HG03521 (cell line): ENCODE measurements at regions not wholly inside any gene's neighbourhood (a gene's known extent, or its start where the extent isn't known, plus 50 kb on each side); places are given as distances from the start of the nearest gene placed in this dataset.

Source experiments
- ATAC-seq: cut with Tn5 transposase; IDR thresholded peaks from one replicate; pipeline ENCODE4 v1.9.1; 2021; ENCODE audit warnings: mild to moderate bottlenecking, moderate library complexity; ENCODE audit not compliant: unreplicated experiment

DNA sequence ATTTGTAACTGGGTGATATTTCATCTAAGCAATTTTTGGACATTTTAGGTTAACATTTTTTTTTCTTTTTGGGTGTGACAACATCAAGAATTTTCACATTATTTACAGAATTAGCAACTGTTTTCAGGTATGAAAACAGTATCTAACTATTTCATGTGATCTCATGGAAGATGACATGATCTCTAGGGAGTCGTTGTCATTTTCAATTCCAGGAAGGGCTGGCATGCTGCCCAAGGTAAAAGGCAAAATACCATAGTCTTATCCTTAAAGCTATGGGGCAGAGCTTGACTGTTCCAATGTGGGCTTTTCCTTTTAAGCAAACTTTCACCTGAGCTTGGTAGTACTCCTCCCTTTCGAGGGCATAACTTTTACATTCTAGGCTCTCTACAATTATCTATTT lies 443.7 kb downstream of the DSEL start:
- no peak for ATAC-seq

DNA sequence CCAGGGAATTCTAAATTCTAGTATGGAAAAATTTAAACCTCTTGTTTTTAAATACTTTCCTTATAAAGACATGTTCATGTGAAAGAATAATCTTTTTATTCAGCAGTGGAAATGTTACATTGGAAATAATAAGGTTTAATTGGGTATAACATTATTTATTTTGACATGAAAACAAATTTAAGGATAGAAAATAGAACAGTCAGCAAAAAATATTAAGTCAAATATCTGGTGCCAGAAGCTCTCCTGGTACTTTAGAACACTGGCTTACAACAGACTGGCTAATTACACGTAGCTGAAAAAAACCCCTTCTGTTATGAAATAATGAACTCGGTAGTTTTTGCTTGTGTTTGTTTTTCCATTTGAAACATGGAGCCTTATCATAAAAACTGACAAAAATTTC lies 447.9 kb downstream of the DSEL start:
- ATAC-seq = no peak

GRCh38 chr18:67047334-67047733 lies 443.4 kb upstream of the CDH19 start:
- no peak for ATAC-seq

GRCh38 chr18:67043276-67043675 lies 439.4 kb upstream of the CDH19 start:
- no peak for ATAC-seq

DNA sequence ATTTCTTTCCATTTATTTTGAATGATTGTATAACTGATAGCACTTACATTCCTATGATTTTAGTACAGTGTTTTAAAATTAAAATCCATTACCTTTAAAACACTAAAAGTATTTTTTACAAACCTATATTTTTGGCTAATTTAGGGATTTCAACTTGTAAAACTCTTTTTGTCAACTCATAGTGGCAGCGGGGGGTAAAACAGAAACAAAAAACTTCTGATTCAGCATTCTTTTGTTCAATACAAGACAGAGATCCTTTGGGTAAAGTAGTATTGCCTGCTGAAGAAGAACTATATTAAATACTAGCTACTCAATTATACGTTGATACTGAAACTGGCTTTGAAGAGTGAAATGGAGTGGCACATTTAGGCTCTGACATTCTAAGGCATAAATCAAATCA lies 437.4 kb upstream of the CDH19 start:
- no peak for ATAC-seq

DNA sequence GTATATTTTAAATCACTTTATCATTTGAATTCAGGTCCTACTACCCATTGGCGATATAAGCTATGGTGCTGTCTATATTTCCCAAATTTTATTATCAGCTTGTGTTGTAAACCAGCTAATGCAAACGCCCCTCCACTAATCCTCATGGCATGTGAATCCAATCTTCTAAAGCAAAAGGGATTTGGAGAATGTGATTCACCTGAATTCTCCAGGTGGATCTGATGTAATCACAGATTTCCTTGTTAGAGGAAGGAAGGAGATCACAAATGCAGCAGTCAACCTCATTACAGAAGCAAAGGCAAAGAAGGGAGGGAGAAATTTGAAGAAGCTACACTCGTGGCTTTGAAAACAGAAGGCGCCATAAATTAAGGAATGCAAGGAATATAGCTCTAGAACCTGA lies 431.1 kb upstream of the CDH19 start:
- no peak for ATAC-seq

DNA sequence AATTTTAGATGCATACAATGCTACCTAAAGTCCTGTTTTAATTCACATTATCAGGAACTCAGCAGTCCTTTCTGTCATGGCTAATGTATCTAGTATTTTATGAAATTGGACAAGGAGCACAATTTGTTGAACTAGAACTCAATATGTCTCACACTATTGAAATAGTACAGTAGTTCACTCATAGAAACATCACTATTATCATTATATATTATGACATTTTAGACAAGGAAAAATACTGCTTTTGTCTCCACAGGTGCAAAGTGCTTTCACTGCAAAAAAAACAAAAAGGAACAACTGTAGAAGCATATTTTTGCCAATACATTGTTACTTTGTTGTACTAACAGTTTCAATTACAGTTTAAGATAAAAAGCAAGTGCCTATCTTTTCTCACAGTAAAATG lies 419.2 kb upstream of the CDH19 start:
- no peak for ATAC-seq

GRCh38 chr18:67010919-67011318 lies 407.0 kb upstream of the CDH19 start:
- ATAC-seq = no peak

GRCh38 chr18:67007999-67008398 lies 404.1 kb upstream of the CDH19 start:
- no peak for ATAC-seq

DNA sequence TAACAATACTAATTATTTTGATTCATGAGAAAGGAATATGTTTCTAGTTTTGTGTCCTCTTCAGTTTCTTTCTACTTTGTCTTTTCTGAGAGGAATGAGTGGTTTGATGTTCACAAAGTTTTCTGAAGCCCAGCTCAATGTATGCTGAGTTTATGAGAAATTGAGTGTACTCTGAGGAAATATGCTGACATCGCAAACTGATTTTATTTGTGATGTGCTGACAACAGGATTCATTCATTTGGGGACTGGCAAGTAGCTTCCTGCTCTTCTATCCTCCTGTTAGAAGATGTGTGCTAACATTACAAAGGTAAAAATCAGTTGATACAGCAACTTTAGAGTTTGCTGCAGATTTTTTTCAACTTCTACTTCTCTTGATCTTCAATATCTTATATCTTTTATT lies 403.2 kb upstream of the CDH19 start:
- no peak for ATAC-seq

DNA sequence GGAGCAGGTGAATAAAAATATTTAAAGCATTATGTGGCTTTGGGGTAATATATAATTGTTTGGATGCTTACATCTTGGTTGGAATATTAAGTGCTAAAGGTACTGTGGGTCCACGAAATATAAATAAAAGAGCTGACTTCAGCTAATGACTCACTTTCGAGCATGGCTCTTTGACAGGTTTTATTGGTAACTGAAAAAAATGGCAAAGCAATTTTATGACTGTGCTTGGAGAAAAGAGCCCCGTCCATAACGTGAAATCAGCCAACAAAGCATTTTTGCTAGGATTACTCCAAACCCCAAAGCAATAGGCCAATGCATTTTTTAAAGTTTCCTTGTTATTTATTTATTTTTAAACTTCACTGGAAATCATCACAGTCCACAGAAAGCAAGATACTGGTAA lies 397.2 kb upstream of the CDH19 start:
- ATAC-seq = no peak

- no peak for ATAC-seq
Measured at GRCh38 chr18:66999003-66999402, 395.1 kb upstream of the CDH19 start.

DNA sequence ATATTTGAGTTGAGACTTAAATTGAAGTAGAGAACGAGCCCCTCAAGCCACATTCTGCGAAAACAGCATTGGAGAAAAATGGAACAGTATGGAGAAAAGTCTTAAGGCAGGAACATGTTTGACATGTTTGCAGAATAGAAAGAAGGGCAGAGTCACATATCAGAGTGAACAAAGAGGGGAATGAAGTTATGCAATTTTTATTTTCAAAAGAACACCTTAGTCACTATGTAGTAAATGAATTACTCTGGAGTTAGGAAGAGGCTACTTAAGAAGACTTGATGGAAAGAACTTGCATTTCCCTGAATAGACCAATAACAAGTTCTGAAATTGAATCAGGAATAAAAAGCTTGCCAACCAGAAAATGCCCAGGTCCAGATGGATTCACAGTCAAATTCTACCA lies 391.4 kb upstream of the CDH19 start:
- no peak for ATAC-seq

DNA sequence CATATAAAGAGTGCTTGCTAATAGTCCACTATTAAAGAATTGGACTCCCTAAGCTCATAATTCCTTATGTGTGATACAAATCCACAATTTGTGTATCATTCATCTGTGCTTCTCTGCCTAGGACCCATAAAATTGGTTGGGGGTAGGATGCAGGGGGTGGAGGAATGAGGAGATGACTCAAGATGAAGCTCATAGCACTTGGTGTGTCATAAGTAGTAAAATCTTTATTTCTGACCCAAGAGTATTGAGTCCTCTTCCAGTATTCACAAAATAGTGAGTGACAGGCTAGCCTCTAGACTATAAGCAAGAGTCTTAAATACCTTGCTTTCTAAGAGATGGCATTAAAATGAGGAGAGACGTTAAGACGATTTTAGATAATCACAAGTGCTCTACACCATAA lies 390.9 kb upstream of the CDH19 start:
- ATAC-seq = no peak

- ATAC-seq = no peak
Measured at GRCh38 chr18:66993492-66993891, 389.6 kb upstream of the CDH19 start.

DNA sequence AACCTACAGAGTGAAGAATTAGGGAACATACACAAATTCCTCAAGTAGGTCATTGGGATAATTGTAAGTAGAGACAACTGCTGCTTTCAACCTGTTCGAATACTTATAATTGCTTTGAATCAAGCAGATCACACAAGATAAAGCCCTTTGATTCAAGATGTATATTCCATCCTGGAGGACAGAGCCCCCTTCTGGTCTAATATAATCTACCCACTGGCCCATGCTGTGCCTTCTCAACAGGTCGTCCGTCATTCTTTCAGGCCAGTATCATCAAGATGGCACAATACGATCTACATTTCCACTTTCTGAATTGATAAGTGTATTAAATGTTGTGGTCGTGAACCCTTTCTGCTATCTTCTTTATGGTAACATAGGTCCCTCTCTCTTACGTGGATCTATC lies 387.0 kb upstream of the CDH19 start:
- no peak for ATAC-seq

DNA sequence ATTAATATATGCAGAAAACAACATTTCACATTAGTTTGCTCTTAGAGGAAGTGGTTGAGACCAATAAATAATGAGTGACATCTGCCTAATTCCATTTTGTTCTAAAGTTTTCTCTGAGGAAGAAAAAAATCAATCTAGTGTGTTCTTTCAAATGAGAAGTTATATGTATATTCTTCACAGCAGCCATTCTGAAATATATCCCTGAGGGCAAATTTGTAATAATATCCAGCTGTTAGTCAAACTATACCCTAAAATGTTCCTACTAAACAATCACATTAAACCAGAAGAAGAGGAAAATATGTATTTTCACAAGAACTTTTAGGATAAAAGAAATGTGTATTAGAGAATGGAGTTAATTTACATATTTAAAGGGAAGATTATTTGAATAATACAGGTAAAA lies 375.1 kb upstream of the CDH19 start:
- ATAC-seq = no peak

DNA sequence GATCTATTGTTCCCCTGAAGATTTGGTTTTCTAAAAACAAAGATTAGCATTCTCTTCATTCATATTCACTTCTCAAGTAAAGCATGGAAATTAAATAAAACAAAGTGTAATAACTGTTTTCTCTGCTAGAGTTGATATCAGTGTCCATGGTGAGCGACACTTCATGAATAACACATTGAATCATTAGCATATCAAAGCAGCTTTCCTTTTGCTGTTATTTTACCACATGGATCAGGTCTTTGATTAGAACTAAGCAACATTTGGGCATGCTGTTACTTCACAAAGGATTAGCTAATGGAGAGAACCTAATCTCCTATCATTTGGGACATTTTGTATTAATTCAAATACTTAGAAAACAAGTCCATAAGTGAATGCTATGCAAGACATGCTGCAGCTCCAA lies 368.8 kb upstream of the CDH19 start:
- no peak for ATAC-seq

GRCh38 chr18:66971960-66972359 lies 368.1 kb upstream of the CDH19 start:
- ATAC-seq = no peak

- no peak for ATAC-seq
Measured at GRCh38 chr18:66966171-66966570, 362.3 kb upstream of the CDH19 start.

DNA sequence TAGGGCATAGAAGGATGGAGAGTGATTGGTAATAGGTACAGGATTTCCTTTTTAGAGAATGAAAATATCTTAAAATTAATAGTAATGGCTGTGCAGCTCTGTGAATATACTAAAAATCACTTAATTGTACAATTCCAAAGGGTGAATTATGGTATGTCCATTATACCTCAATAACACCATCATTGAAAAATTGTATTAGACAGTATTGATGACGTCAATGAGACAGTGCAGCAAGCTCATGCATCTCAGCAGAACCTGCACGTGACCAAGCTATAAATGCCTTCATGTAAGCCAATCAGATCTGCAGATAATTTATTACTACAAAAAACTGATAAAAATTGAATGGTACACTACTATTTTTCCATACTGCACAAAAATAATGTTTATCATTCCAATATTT lies 354.4 kb upstream of the CDH19 start:
- ATAC-seq = no peak

DNA sequence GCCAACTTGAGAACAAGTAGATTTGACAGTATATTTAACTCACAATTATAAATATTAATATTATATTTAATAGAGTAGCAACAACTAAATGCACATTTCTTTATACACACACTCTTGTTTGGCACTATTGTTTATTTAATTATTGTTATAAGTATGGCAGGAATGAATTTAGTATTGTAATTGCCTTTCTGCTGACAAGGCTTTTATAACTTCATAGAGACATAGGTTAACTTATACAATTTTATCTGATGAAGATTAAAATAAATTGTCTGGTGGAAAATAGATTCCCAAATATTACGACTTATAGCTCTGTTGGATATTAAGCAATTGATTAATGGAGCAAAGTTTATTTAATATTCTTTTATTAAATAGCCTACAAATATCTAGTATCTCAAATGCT lies 347.9 kb upstream of the CDH19 start:
- ATAC-seq = no peak

GRCh38 chr18:66949419-66949818 lies 345.5 kb upstream of the CDH19 start:
- no peak for ATAC-seq

- no peak for ATAC-seq
Measured at GRCh38 chr18:66937546-66937945, 333.7 kb upstream of the CDH19 start.
